ENCODE measurements at regions not wholly inside any gene's neighbourhood (a gene's known extent, or its start where the extent isn't known, plus 50 kb on each side); places are given as distances from the start of the nearest gene placed in this dataset.

GRCh38 chr10:3273966-3274365 is 101.4 kb upstream of the PITRM1 start:
- Histone ChIP-seq H3K79me2 (ENCODE audit: insufficient read depth) (no peaks in the 10 kb centered on the region), H3K9ac (no peak overlapping the region), H3K27ac (ENCODE audit: low read depth in 2 of 2, low read length in 1 of 2) (no peak overlapping the region), H3K9me2 (no peaks in the 10 kb centered on the region), H3K4me1 (ENCODE audit: control insufficient read depth in 1 of 2, insufficient read depth in 2 of 2, low read depth in 1 of 2, low read length in 1 of 2) (no peaks in the 10 kb centered on the region; a peak in 1 of 4 replicates), H3F3A (replicated peaks; ENCODE audit: insufficient read depth) (no peaks in the 10 kb centered on the region), H4K20me1 (ENCODE audit: insufficient read depth) (no peaks in the 10 kb centered on the region), H3K27me3 (ENCODE audit: insufficient read depth) (no peaks in the 10 kb centered on the region), H3K36me3 (replicated peaks in 1 of 2; ENCODE audit: control insufficient read depth in 1 of 2, insufficient read depth in 2 of 2, low read length in 1 of 2) (no peaks in the 10 kb centered on the region), H2AFZ (ENCODE audit: low read depth) (no peak overlapping the region), H3K9me3 (no peaks in the 10 kb centered on the region), H3K4me2 (no peak overlapping the region), H3K4me3 (ENCODE audit: low read depth in 2 of 2, low read length in 1 of 2) (no peak overlapping the region)
- CTCF ChIA-PET = no interaction called here
- TF ChIP-seq CTCF (IDR thresholded peaks at IDR 0.05) = no peak
- no peak for TF ChIP-seq REST (IDR thresholded peaks at IDR 0.05; ENCODE audit: low read depth, low read length)
- TF ChIP-seq PBX3 (IDR thresholded peaks at IDR 0.05) = no peak
- TF ChIP-seq RXRA (IDR thresholded peaks at IDR 0.05; ENCODE audit: borderline replicate concordance, low read depth) = no peak
- no peak for TF ChIP-seq TEAD4 (IDR thresholded peaks at IDR 0.05; ENCODE audit: borderline replicate concordance, insufficient read depth)
- no peak for TF ChIP-seq JUND (IDR thresholded peaks at IDR 0.05)
- TF ChIP-seq FOSL2 (IDR thresholded peaks at IDR 0.05; ENCODE audit: borderline replicate concordance, low read depth) = no peak
- no peak for TF ChIP-seq YY1 (IDR thresholded peaks at IDR 0.05; ENCODE audit: low read depth)
- no peak for TF ChIP-seq ZBTB33 (IDR thresholded peaks at IDR 0.05; ENCODE audit: borderline replicate concordance, low read depth)
- TF ChIP-seq FOXJ3 (CRISPR knock-in tag; IDR thresholded peaks at IDR 0.05) = no peak
- no peak for DNase-seq
- 87% methylated on average over 12 of the region's 12 CpGs for whole genome bisulfite sequencing (ENCODE audit: low lambda C conversion rate)
- POLR2A ChIA-PET = no interaction called here

All from SK-N-SH (cell line).